Endothelial cell of umbilical vein (primary cell): ENCODE measurements at regions not wholly inside any gene's neighbourhood (a gene's known extent, or its start where the extent isn't known, plus 50 kb on each side); places are given as distances from the start of the nearest gene placed in this dataset.

Source experiments
- BruUV-seq: library from RNA; stranded (reverse); fragments of 400-500 nt; replicated peaks from 2 replicates; lab custom pipeline; 2021; lab: Mats Ljungman, UMichigan
- CTCF ChIA-PET: fragments of 300-600, 350-600 bp; sonication (Branson Sonifier 250); formaldehyde crosslinking; loops from one replicate; lab custom pipeline; 2021; ENCODE audit warnings: antibody characterized with exemption, inconsistent platforms; lab: Charles Lee
- POLR2A ChIA-PET: fragments of 300-600, 350-600 bp; sonication (Branson Sonifier 250); formaldehyde crosslinking; loops from one replicate; lab custom pipeline; 2021; ENCODE audit warnings: antibody characterized with exemption, inconsistent platforms; lab: Charles Lee
- DNase-seq: peaks from one replicate; pipeline ENCODE4 v3.0.0-alpha.2; 2011; ENCODE audit warnings: low read depth, low spot score
- FAIRE-seq: peaks from 2 replicates; lab custom pipeline; 2011; peaks lifted over from hg19 to GRCh38; lab: Jason Lieb, UNC
- H2AFZ ChIP-seq: 2 replicates; pipeline ENCODE4 v1.6.0; 2012; ENCODE audit warnings: low read depth, low read length, control low read depth, inconsistent platforms
- H3K27ac ChIP-seq: 2 replicates; pipeline ENCODE4 v1.5.1; 2011; ENCODE audit warnings: low read depth, mild to moderate bottlenecking, control low read depth, low read length, moderate library complexity; ENCODE audit not compliant: insufficient read depth
- H3K27me3 ChIP-seq, 2 experiments: 2 replicates each; pipeline versions ENCODE4 v1.6.0 to v1.6.1; 2011; ENCODE audit warnings: low read length in 2 of 2, mixed read lengths in 1 of 2; ENCODE audit not compliant: control insufficient read depth in 2 of 2, insufficient read depth in 2 of 2
- H3K36me3 ChIP-seq, 2 experiments: 2 replicates in 1 of 2; 3 replicates in 1 of 2; pipeline ENCODE4 v1.5.1; 2011; ENCODE audit warnings: low read length in 2 of 2, mild to moderate bottlenecking in 1 of 2, moderate library complexity in 1 of 2; ENCODE audit not compliant: control insufficient read depth in 2 of 2, insufficient read depth in 2 of 2; ENCODE audit errors: extremely low read depth in 1 of 2
- H3K4me1 ChIP-seq: 3 replicates; pipeline ENCODE4 v1.5.1; 2011; ENCODE audit warnings: mild to moderate bottlenecking, low read length; ENCODE audit not compliant: control insufficient read depth, insufficient read depth; ENCODE audit errors: extremely low read depth
- H3K4me2 ChIP-seq: 2 replicates; pipeline ENCODE4 v1.6.1; 2011; ENCODE audit warnings: low read length, control low read depth, mixed read lengths; ENCODE audit not compliant: insufficient read depth
- H3K4me3 ChIP-seq, 3 experiments: fragments of 200-600 bp in 1 of 3; sonication (generic), shearing (Covaris generic) in 1 of 3; replicated peaks in 1 of 3; 2 replicates each; pipeline ENCODE4 v1.5.1; 2011 to 2016; ENCODE audit warnings: control low read depth in 3 of 3, low read length in 3 of 3, mild to moderate bottlenecking in 2 of 3, inconsistent platforms in 1 of 3, low read depth in 1 of 3, moderate library complexity in 1 of 3; ENCODE audit not compliant: insufficient read depth in 1 of 3
- H3K79me2 ChIP-seq: 2 replicates; pipeline ENCODE4 v1.6.0; 2012; ENCODE audit warnings: low read length, inconsistent platforms; ENCODE audit not compliant: control insufficient read depth, insufficient read depth
- H3K9ac ChIP-seq: replicated peaks from 2 replicates; pipeline ENCODE3; 2011; ENCODE audit warnings: low read length, control low read depth; ENCODE audit not compliant: insufficient read depth; ENCODE audit errors: extremely low read depth
- H3K9me1 ChIP-seq: replicated peaks from 3 replicates; pipeline ENCODE4 v1.6.0; 2011; ENCODE audit warnings: mild to moderate bottlenecking, low read length; ENCODE audit not compliant: control insufficient read depth, insufficient read depth; ENCODE audit errors: extremely low read depth
- H3K9me3 ChIP-seq: replicated peaks from 2 replicates; pipeline ENCODE4 v1.5.1; 2012; ENCODE audit warnings: low read length, inconsistent platforms; ENCODE audit not compliant: control insufficient read depth, insufficient read depth
- H4K20me1 ChIP-seq: replicated peaks from 2 replicates; pipeline ENCODE3; 2011; ENCODE audit warnings: mild to moderate bottlenecking, low read length; ENCODE audit not compliant: control insufficient read depth, insufficient read depth; ENCODE audit errors: extremely low read depth
- EZH2 ChIP-seq: IDR thresholded peaks from 2 replicates; pipeline ENCODE4 v1.6.1; 2012; ENCODE audit warnings: borderline replicate concordance, low read depth, mild to moderate bottlenecking, moderate library complexity, low read length, inconsistent platforms; ENCODE audit not compliant: severe bottlenecking
- FOS ChIP-seq: IDR thresholded peaks from 2 replicates; pipeline ENCODE4 v1.6.1; 2011; ENCODE audit warnings: mild to moderate bottlenecking, low read length, moderate library complexity, borderline replicate concordance; ENCODE audit not compliant: insufficient read depth
- GATA2 ChIP-seq: IDR thresholded peaks from 2 replicates; pipeline ENCODE4 v1.7.0; 2011; ENCODE audit warnings: low read depth, mild to moderate bottlenecking, moderate library complexity, mixed read lengths, low read length; ENCODE audit not compliant: insufficient read length, insufficient read depth
- JUN ChIP-seq: IDR thresholded peaks from 2 replicates; pipeline ENCODE4 v1.6.1; 2011; ENCODE audit warnings: borderline replicate concordance, low read depth; ENCODE audit not compliant: insufficient read length, insufficient read depth
- MYC ChIP-seq: IDR thresholded peaks from one replicate; pipeline ENCODE4 v1.6.1; 2011; ENCODE audit warnings: mild to moderate bottlenecking, low read depth, low read length
- POLR2A ChIP-seq: IDR thresholded peaks from 2 replicates; pipeline ENCODE4 v1.6.1; 2012; ENCODE audit warnings: low read depth, mild to moderate bottlenecking, control low read depth, low read length
- POLR2AphosphoS5 ChIP-seq: IDR thresholded peaks from 2 replicates; pipeline ENCODE4 v1.6.1; 2012; ENCODE audit warnings: low read depth, mild to moderate bottlenecking, control low read depth, low read length, moderate library complexity; ENCODE audit not compliant: insufficient read depth
- dilution Hi-C: fragments of 300-500 bp; cut with MboI; formaldehyde crosslinking; loops from one replicate; pipeline ENCODE4 v1.15.0; 2019; ENCODE audit warnings: low sequenced_read_pairs; ENCODE audit not compliant: extremely low pct_ligation_motif_present
- intact Hi-C: fragments of 100-400 bp; cut with micrococcal nuclease; formaldehyde crosslinking; loops from one replicate; pipeline ENCODE4 v1.10.0; 2022
- TF ChIP-seq, protein P1 (sequence below): IDR thresholded peaks from 2 replicates; pipeline ENCODE4 v1.6.1; 2011; ENCODE audit not compliant: insufficient read depth, insufficient read length
- TF ChIP-seq, protein P2 (sequence below), 2 donors: IDR thresholded peaks; 1 replicate in 1 of 2; 2 replicates in 1 of 2; pipeline ENCODE4 v1.5.1; 2011; ENCODE audit warnings: low read length in 2 of 2, mild to moderate bottlenecking in 2 of 2, moderate library complexity in 2 of 2, control low read depth in 1 of 2, inconsistent platforms in 1 of 2, low read depth in 1 of 2; ENCODE audit not compliant: insufficient read depth in 1 of 2; ENCODE audit errors: extremely low read depth in 1 of 2

DNA sequence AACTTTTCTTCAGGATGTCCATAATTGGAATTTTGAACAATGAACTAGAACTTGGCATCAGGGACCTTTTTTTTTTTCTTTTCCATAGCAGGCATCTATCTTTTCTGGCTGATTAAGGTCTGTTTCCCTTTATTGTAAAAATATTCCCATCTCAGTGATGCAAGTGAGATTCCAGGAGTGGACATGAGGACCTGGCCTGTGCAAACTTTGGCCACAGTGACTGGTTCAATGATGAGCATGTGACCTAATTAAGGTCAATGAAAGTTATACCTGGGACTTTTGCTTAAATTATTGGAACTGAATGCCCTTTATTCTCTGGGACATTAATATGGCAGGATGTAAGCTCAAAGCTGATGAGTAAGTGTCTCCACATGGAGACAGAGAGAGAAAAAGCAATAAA is 83.8 kb downstream of the DIO2 start:
- Histone ChIP-seq H3K9ac (no peak overlapping the region), H3K27me3 (no peaks in the 10 kb centered on the region), H3K27ac (no peak overlapping the region), H3K4me2 (no peak overlapping the region), H3K4me3 (no peak overlapping the region), H3K36me3 (no peaks in the 10 kb centered on the region), H3K9me1 (no peaks in the 10 kb centered on the region), H3K79me2 (no peaks in the 10 kb centered on the region), H3K4me1 (no peaks in the 10 kb centered on the region), H2AFZ (no peak overlapping the region), H4K20me1 (no peaks in the 10 kb centered on the region), H3K9me3 (no peaks in the 10 kb centered on the region)
- DNase-seq = no peak
- dilution Hi-C loops = no loop called here
- ChIA-PET POLR2A (no interaction called here), CTCF (no interaction called here)
- BruUV-seq = no TSS peak
- FAIRE-seq = no peak
- TF ChIP-seq POLR2AphosphoS5 = no peak
- TF ChIP-seq POLR2A = no peak
- intact Hi-C loops = no loop called here

DNA sequence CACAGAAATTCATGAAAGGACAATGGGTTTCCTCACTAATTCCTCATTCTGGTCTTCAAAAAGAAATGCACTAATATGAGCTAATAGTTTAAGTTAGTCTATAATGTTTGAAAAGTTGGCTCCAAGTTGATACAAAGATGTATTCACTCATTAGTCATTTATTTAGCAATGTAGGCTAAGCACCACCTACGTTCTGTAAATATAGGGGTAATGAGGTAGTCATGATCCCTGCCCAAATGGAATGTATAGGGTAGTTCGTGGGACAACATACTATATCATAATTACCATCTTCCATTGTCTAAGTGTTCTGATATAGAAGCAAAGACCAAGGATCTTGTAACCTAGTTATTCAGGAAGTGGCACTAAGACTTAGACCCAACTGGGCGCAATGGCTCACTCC is 86.5 kb downstream of the DIO2 start:
- DNase-seq = no peak
- no peak overlapping the region for H2AFZ ChIP-seq
- no peaks in the 10 kb centered on the region for H3K27me3 ChIP-seq
- BruUV-seq = no TSS peak
- TF ChIP-seq GATA2 = no peak
- no peak for TF ChIP-seq FOS
- TF ChIP-seq, protein P1, sequence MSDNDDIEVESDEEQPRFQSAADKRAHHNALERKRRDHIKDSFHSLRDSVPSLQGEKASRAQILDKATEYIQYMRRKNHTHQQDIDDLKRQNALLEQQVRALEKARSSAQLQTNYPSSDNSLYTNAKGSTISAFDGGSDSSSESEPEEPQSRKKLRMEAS = no peak
- TF ChIP-seq, protein P2, sequence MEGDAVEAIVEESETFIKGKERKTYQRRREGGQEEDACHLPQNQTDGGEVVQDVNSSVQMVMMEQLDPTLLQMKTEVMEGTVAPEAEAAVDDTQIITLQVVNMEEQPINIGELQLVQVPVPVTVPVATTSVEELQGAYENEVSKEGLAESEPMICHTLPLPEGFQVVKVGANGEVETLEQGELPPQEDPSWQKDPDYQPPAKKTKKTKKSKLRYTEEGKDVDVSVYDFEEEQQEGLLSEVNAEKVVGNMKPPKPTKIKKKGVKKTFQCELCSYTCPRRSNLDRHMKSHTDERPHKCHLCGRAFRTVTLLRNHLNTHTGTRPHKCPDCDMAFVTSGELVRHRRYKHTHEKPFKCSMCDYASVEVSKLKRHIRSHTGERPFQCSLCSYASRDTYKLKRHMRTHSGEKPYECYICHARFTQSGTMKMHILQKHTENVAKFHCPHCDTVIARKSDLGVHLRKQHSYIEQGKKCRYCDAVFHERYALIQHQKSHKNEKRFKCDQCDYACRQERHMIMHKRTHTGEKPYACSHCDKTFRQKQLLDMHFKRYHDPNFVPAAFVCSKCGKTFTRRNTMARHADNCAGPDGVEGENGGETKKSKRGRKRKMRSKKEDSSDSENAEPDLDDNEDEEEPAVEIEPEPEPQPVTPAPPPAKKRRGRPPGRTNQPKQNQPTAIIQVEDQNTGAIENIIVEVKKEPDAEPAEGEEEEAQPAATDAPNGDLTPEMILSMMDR (IDR thresholded peaks at IDR 0.05; ENCODE audit: extremely low read depth in 1 of 2, insufficient read depth in 1 of 2, low read depth in 1 of 2, low read length in 2 of 2) = no peak
- no peak for TF ChIP-seq JUN
- TF ChIP-seq POLR2AphosphoS5 = no peak
- TF ChIP-seq MYC = no peak
- TF ChIP-seq POLR2A = no peak
- no peak for TF ChIP-seq EZH2
- no peak for FAIRE-seq
- H3K4me3 ChIP-seq = no peak overlapping the region
- H3K9me1 ChIP-seq = no peaks in the 10 kb centered on the region
- no peak overlapping the region for H3K9ac ChIP-seq
- H4K20me1 ChIP-seq = no peaks in the 10 kb centered on the region
- ChIA-PET CTCF (no interaction called here), POLR2A (no interaction called here)
- no peak overlapping the region for H3K4me2 ChIP-seq
- H3K27ac ChIP-seq = no peak overlapping the region
- no peaks in the 10 kb centered on the region for H3K9me3 ChIP-seq
- no peaks in the 10 kb centered on the region for H3K4me1 ChIP-seq
- no peaks in the 10 kb centered on the region for H3K79me2 ChIP-seq
- dilution Hi-C loops = no loop called here
- no peaks in the 10 kb centered on the region for H3K36me3 ChIP-seq
- intact Hi-C loops = no loop called here
